ENCODE measurements at regions not wholly inside any gene's neighbourhood (a gene's known extent, or its start where the extent isn't known, plus 50 kb on each side); places are given as distances from the start of the nearest gene placed in this dataset.

DNA sequence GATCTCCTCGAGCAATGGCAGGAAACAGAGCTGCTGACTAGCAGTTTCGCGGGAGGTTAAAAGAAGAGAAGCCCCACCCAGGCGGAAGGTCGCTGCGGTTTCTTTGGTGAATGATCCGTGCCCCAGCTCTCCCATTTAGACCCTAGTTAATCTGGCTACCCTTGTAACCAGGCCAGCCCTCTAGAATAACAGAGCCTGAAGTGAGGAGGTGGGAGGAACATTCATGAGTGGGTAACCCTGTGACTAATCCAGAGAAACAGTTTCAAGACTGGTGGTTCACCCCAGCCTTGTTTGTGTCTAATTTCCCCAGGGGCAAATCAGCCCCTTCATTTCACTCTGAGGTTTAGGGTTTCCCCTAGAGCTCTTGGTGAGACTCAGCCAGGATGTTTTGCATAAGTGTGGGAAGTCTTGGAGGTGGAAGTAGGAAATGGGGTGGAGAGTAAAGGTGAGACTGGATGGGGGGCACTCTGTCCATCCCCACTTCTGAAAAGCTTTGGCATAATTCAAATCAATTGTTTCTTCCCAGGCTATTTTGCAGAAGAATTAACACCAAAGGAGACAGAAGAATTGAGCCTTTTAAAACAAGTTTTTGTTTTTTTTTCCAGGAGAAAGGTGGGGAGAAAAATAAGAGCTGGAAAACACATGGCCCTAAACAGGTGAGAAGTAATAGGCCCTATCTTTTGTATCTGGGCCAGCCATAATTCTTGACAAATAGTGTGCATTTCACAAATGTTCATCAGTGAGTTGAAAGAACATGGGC lies 303.1 kb downstream of the RPLP1 start:
- Histone ChIP-seq H4K20me1 (ENCODE audit: insufficient read depth, low read length) (no peaks in the 10 kb centered on the region), H3K9me3 (replicated peaks; ENCODE audit: insufficient read depth, low read length) (no peaks in the 10 kb centered on the region), H3K79me2 (ENCODE audit: low read length) (no peaks in the 10 kb centered on the region), H3K27ac (ENCODE audit: low read length) (peak overlapping the region; percentile 94), H3K4me3 (ENCODE audit: low read length) (peak overlapping the region; percentile 13), H3K27me3 (replicated peaks; ENCODE audit: insufficient read depth, low read length) (no peaks in the 10 kb centered on the region), H3F3A (ENCODE audit: insufficient read depth, low read length) (peaks cover 65% of the 10 kb centered on the region), H3K36me3 (replicated peaks; ENCODE audit: insufficient read depth, low read length) (no peaks in the 10 kb centered on the region), H3K4me1 (ENCODE audit: low read length) (peaks cover 96% of the 10 kb centered on the region), H3K9me2 (replicated peaks; ENCODE audit: insufficient read depth, low read length) (no peaks in the 10 kb centered on the region), H3K9ac (ENCODE audit: low read length) (peak overlapping the region; percentile 52), H2AFZ (ENCODE audit: low read length) (no peak overlapping the region), H3K4me2 (ENCODE audit: low read depth, low read length) (peak overlapping the region; percentile 71)
- no peak for TF ChIP-seq EZH2phosphoT487 (IDR thresholded peaks at IDR 0.05; ENCODE audit: low read length)
- TF ChIP-seq, protein P1, sequence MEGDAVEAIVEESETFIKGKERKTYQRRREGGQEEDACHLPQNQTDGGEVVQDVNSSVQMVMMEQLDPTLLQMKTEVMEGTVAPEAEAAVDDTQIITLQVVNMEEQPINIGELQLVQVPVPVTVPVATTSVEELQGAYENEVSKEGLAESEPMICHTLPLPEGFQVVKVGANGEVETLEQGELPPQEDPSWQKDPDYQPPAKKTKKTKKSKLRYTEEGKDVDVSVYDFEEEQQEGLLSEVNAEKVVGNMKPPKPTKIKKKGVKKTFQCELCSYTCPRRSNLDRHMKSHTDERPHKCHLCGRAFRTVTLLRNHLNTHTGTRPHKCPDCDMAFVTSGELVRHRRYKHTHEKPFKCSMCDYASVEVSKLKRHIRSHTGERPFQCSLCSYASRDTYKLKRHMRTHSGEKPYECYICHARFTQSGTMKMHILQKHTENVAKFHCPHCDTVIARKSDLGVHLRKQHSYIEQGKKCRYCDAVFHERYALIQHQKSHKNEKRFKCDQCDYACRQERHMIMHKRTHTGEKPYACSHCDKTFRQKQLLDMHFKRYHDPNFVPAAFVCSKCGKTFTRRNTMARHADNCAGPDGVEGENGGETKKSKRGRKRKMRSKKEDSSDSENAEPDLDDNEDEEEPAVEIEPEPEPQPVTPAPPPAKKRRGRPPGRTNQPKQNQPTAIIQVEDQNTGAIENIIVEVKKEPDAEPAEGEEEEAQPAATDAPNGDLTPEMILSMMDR (IDR thresholded peaks at IDR 0.05; ENCODE audit: low read length), result no peak
- no peak for TF ChIP-seq EZH2 (optimal IDR thresholded peaks at IDR 0.05; ENCODE audit: low read depth, low read length)
- peak; percentile 91 for DNase-seq

DNA sequence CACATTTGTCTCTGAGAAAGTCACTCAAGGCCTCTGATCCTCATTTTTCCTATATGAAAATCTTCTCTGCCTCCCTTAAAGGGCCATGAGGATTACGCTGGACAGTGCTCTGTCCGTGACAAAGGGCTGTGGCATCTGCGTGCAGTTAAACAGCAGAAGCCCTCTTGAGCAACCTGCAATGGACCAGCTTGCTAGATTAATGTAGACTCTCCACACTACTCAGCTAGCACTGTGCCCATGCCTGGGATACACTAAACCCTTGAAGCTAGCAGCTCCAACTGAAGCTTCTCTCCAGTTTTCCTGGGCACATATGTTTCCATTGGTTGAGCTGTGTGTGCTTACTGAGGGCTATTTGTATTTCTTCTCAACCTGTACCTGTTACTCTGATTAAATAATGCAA lies 303.8 kb downstream of the RPLP1 start:
- Histone ChIP-seq H3K9ac (ENCODE audit: low read length) (peak overlapping the region; percentile 52), H3K9me2 (replicated peaks; ENCODE audit: insufficient read depth, low read length) (no peaks in the 10 kb centered on the region), H3K4me3 (ENCODE audit: low read length) (peak overlapping the region; percentile 13; the same call in 1 of the 2 replicates), H3K79me2 (ENCODE audit: low read length) (no peaks in the 10 kb centered on the region), H2AFZ (ENCODE audit: low read length) (no peak overlapping the region), H3F3A (ENCODE audit: insufficient read depth, low read length) (peaks cover 72% of the 10 kb centered on the region), H4K20me1 (ENCODE audit: insufficient read depth, low read length) (no peaks in the 10 kb centered on the region), H3K27ac (ENCODE audit: low read length) (peak overlapping the region; percentile 94), H3K36me3 (replicated peaks; ENCODE audit: insufficient read depth, low read length) (no peaks in the 10 kb centered on the region), H3K4me1 (ENCODE audit: low read length) (peaks cover 94% of the 10 kb centered on the region), H3K27me3 (replicated peaks; ENCODE audit: insufficient read depth, low read length) (no peaks in the 10 kb centered on the region), H3K4me2 (ENCODE audit: low read depth, low read length) (peak overlapping the region; percentile 71), H3K9me3 (replicated peaks; ENCODE audit: insufficient read depth, low read length) (no peaks in the 10 kb centered on the region)
- DNase-seq, result no peak
- TF ChIP-seq EZH2 (optimal IDR thresholded peaks at IDR 0.05; ENCODE audit: low read depth, low read length), result no peak
- no peak for TF ChIP-seq EZH2phosphoT487 (IDR thresholded peaks at IDR 0.05; ENCODE audit: low read length)
- TF ChIP-seq, protein P1 (IDR thresholded peaks at IDR 0.05; ENCODE audit: low read length), result no peak

DNA sequence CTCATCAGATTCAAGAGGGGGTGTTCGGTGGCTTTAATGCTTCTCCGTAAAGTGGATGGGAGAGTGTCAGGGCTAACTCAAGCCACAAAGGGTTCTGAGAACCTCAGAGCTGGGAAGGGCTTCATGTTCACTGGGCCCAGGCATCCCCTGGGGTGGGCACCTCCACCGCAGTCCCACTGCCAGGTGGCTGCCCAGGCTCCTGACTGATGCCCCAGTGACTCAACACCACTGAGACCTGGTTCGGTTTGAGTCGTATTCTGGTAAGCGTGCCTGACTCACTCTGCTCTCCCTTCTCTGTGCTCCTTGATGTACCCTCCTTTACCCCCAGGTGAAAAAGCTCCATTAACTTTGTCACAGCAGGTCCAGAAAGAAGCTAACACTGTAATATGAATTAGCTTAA lies 304.6 kb downstream of the RPLP1 start:
- peaks cover 94% of the 10 kb centered on the region for H3K4me1 ChIP-seq (ENCODE audit: low read length)
- H3F3A ChIP-seq (ENCODE audit: insufficient read depth, low read length), result peaks cover 69% of the 10 kb centered on the region
- no peak overlapping the region for H3K9ac ChIP-seq (ENCODE audit: low read length)
- H3K27ac ChIP-seq (ENCODE audit: low read length), result peak overlapping the region; percentile 94; the same call in 1 of the 2 replicates
- TF ChIP-seq, protein P1 (IDR thresholded peaks at IDR 0.05; ENCODE audit: low read length), result no peak
- TF ChIP-seq EZH2phosphoT487 (IDR thresholded peaks at IDR 0.05; ENCODE audit: low read length) (no peak), EZH2 (optimal IDR thresholded peaks at IDR 0.05; ENCODE audit: low read depth, low read length) (no peak)
- H3K79me2 ChIP-seq (ENCODE audit: low read length), result no peaks in the 10 kb centered on the region
- DNase-seq, result no peak
- H3K36me3 ChIP-seq (replicated peaks; ENCODE audit: insufficient read depth, low read length), result no peaks in the 10 kb centered on the region
- no peak overlapping the region for H3K4me3 ChIP-seq (ENCODE audit: low read length)
- no peak overlapping the region; the same call in 1 of the 2 replicates for H3K4me2 ChIP-seq (ENCODE audit: low read depth, low read length)
- no peaks in the 10 kb centered on the region for H3K9me3 ChIP-seq (replicated peaks; ENCODE audit: insufficient read depth, low read length)
- no peaks in the 10 kb centered on the region for H3K27me3 ChIP-seq (replicated peaks; ENCODE audit: insufficient read depth, low read length)
- H3K9me2 ChIP-seq (replicated peaks; ENCODE audit: insufficient read depth, low read length), result no peaks in the 10 kb centered on the region
- H2AFZ ChIP-seq (ENCODE audit: low read length), result no peak overlapping the region
- H4K20me1 ChIP-seq (ENCODE audit: insufficient read depth, low read length), result no peaks in the 10 kb centered on the region

Measured in MM.1S (cell line).